ENCODE measurements at regions not wholly inside any gene's neighbourhood (a gene's known extent, or its start where the extent isn't known, plus 50 kb on each side); places are given as distances from the start of the nearest gene placed in this dataset.
A peak's percentile ranks its signal among the peaks of the same experiment; 100 is the strongest.

DNA sequence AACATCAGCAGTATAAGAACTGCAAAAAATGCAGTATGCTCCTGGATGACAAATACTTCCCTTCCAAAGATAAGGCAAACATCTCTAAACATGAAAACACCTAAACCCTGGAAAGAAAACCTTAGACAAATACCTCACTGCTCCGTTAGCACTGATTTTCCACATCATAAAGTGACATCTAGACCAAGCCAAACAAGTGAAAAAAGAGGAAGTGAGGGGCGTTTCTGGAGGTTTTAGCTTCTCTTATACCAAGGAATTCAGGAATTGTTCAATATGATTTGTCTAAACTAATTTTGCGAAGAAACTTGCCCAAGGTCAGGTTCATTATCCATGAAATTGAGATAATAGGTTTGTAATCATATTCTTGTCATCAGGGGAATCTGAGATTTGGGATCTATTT is 279.7 kb downstream of the ADRA2A start:
- no peak for DNase-seq

DNA sequence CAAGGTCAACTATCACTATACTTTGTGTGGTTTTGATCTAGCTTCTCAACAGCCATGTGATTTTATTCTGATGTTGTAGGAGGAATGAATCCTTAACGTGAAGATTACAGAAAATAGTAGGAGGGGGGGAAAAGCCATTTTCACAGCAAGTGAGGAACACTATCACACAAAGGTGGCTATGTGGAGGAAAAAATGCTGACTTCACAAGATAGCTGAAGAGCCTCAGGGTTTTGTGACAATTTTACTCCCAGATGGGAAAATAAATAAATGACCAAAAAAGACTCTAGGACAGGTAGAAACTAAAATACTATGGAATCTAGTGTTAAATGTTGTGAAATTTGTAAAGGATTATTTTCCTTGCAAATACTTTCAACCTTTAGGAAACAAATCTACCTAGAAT is 281.0 kb downstream of the ADRA2A start:
- no peak for DNase-seq

DNA sequence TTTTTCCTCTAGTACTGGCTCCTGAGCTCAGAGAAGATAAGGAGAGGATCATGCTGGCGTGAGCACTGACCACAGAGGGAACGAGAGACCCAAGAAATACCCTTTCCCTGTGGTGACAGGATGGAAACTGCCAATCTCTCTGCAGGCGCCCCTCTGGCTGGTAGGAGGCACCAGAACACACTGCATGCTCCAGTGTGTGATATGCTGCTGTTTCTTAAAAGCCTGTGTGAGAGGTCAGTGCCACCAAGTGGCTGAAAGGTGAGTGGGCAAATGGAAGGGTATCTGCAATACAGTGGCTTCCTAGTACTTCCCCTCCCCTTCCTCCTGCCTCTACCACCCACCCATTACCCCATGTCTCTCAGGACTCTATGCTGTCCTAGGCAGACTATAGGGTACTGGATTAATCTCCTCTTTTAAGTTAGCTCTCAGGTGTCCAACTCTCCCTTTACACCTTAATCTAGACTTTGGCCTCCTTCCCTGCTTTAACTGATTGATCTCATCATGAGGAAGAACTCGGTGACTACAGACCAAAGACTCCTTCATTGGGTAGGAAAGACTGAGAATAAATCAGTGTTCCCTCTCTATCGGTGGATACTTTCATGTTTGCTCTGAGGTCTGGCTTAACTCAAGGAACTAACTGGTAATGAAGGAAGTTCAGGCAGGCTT is 283.6 kb downstream of the ADRA2A start:
- DNase-seq = peak; percentile 28

DNA sequence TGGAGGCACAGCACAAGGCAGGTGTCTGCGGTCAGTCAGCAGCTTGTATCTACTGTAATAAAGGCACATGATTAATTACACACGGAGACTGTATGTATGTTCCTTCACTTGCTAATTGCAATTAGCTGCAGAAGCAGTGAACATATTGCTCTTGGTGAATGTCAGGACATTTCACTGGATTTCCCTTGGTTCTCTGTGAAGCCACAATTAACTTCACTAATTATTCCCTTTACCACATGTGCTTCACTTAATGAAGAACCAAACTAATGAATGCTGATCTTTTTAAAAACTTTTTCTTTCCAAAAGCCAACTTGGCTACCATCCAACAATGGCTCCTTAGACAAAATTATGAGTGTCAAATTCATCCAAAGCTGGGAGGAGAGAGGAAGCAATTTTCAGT is 290.7 kb downstream of the ADRA2A start:
- no peak for DNase-seq

DNA sequence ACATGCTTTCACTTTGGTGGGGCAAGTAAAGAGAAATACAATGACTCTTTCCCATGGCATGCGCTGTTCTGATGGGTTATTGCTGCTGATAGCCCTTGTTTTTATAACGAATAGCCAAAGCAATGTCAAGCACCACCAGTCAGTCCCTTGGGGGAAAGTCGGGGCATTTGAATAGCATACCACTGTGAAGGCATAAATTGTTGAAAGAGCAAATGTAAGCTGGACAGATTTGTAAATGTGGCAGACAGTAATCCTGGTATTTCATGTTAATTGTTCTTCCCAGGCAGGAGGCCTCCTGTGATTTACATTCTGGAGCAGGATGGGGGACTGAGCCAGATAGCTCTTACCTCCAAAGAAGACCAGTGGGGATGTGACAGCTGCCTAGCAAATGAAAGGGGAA is 293.3 kb downstream of the ADRA2A start:
- DNase-seq = no peak

DNA sequence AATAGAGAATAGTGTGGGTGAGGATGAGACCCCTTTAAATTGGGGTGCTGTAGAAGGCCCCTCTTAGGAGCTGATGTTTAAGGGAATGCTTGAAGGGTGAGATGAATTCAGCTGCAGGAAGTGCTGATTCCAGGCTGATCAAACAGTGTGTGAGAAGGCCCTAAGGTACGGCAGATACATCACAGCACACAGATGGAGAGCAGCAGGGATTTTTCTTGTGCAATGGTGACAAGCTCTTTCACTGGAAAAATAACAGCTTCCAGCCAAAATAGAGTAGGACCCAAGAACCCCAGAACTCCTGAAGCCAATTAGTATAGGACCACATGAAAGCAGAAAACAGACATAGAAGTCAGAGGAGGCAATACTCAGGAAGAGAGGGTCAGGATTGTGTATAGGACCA is 296.9 kb downstream of the ADRA2A start:
- no peak for DNase-seq

DNA sequence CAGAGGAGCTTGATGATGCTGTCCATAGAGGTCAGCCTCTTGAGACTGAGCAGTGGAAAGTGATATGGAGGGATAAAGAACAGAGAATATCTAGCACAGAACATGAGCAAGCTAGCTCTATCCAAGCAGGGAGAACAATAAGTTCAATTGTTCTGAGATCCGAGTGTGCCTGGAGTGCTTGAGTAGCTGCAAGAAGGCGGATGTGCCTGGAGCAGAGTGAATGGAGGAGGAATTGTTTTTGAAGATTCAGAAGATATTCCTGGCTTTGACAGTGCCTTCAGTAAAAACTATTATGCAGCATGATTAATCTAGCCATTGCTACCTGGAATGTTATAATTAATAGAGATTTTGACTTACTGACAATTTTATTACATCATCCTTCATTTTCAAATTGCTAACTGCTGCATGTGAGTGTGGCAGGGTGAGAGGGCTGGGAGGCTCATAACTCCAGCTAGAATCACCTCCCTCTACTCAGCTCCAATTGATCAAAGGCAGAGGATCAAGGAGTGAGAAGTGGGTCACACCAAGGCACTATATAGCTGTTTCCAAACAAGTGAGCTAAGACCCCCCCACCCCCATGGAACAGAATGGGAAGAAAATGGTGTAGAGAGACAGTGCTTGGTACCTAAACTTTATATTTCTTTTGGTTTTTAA is 302.8 kb downstream of the ADRA2A start:
- no peak for DNase-seq

DNA sequence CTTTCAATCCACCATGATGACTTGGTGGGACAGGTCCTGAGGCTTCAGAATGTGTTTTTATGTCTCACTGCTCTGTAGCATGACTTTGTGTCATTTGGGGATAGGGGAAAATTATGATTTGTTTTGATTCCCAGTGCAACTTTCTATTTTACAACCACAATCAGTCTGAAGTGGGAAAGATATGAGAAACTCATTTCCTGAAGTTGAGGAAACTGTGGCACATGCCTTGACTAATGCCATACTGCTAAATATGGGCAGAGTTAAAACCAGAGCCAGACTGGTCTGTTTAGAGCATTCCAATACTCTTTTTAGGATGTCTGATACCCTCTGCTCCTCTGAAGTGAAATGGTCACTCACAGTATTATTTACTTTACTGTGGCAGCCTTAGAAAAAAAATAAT is 307.7 kb downstream of the ADRA2A start:
- DNase-seq = no peak

DNA sequence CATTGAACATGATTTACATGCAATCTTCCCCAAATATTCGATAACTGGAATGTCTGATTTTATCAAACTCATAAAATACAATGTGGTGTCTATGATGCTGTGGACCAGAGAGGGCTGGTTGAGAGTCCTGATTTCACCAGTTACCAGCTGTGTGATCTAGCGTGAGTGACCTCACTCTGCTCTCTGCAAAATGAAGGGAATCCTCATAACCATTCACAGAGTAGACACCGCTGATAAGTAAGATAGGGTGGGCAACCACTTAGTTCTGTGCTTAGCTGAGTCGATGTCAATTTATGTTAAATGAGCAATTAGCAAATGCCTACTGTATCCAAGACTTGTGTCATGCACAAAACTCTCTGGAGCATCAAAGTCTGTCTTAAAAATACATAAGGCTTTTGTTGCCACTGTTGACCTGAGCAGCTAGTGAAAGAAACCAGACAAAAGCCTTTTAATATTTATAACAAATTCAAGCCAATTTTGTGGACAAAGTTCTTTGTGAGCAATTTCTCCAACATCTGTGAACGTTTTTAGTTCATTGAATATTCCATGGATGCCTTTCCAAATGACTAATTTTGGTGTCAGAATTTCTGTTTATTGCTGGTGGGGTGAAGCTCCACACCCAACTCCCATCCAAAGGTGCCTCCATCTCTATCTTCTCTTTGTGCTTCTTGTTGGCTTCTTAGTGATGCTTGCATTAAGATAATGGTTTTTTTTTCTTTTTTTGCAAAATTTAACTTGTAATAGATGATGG is 314.2 kb downstream of the ADRA2A start:
- DNase-seq = no peak

DNA sequence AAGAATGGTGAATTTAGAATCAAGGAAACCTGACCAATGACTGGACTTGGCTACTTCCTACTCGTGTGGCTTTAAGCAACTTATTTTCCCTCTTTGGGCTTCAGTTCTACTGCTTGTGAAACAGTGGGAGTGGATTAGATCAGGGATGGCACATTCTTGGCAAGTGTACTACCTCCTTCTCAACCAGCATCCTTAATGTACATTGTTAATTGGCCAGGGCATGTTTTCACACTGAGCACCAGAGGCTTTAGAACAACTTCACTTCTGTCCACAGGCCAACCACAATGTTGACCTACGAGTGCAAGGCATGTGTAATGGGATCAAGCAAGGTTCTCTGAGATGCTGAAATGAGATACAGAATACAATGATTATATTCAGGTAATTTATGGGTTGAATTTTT is 315.3 kb downstream of the ADRA2A start:
- DNase-seq = no peak

DNA sequence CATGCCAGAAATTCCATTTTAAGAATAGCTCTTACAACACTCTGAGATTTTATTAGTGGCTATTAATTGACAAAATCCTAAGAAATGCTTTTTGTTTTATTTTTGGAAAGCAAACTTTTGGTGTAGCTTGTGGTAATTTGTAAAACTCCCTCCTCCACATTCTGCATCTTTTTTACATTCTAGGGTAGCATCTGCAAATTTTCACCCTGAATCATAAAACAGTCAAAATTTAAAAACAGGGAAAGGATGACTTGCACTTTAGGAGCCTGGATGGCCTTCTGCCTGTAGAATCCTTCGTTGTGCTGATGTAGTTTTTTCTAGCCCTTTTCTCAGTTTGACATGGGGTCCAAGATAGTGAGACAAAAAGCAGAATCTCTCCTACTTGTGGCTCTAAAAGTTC is 316.1 kb downstream of the ADRA2A start:
- DNase-seq = no peak

DNA sequence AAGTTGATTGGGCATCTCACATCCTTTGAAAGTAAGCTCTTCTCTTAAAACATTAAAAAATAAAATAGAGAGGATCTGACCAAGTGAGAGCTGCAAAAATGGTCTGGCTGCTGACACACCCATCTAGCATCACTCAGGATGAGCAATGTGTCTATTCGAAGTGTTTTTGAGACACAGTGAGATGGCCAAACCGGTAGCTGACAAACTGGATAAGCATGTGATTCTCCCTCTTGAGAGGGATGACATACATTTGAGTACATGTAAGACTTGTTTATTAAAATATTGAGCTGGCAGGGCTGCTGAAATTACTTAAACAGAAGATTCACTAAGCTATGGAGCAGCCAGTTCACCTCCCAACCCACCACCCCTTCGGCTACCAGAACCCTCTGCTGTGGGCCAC is 333.9 kb downstream of the ADRA2A start:
- no peak for DNase-seq

DNA sequence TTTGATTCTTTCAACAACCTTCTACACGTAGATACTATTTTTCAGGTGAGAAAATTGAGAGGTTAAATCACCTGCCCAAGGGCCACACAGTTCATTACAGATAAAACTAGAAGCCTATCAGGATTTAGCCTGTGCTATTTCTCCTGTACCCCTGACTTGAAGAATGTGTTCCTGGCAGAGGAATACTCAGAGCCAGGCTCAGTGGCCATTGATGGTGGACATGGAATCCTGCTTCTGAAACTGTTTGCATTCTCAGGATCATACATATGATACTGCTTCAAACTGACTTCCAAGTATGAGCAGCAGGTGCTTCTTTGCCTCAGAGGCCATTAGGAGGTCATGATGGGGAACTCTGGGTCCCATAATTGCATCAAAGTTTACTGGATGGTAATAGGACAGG is 348.6 kb downstream of the ADRA2A start:
- DNase-seq = no peak

DNA sequence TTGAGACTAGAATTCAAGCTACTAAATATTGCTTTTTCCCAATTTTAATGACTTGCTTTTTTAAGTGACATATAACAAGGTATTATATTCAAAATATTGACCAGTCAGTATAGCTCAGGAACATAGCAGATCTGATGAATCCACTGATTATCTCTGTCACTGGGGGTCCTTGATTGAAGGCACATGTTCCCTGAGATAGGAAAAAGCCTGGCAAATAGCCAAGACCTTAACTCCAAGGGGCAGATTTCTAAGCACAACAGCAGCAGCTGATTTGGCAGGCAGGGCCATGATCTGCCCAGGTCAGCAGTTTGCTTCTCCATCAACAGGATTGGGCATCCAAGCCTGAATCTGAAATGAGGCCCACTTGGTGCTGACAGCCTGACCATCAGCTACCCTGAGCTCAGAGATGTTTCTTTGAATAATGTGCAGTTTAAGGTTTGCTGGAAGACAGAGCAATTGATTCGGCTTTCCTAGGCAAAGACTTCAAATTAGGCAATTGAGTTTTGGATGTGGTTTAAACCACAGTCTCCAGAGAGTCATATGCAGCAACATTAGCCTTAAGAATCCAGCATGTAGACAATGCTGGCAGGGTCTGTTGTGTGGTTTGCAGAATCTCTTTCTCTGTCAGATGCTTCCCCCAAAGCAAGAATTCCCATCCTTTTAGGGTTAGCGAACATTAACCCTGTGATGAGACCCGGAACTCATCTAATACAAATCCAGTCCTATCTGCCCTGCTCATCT is 352.6 kb downstream of the ADRA2A start:
- no peak for DNase-seq

DNA sequence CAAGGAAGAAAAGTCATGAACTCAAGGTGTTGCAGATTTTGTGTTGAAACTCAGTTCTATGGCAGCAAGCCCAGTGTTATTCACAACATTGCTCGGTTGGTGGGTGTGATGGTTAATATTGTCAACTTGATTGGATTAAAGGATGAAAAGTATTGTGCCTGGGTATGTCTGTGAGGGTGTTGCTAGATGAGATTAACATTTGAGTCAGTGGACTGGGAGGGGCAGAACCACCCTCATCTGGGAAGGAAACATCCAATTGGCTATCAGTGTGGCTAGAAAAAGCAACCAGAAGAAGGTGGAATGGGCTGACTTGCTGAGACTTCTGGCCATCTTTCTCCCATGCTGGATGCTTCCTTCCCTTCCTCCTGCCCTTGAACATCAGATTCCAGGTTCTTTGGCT is 353.2 kb downstream of the ADRA2A start:
- no peak for DNase-seq

DNA sequence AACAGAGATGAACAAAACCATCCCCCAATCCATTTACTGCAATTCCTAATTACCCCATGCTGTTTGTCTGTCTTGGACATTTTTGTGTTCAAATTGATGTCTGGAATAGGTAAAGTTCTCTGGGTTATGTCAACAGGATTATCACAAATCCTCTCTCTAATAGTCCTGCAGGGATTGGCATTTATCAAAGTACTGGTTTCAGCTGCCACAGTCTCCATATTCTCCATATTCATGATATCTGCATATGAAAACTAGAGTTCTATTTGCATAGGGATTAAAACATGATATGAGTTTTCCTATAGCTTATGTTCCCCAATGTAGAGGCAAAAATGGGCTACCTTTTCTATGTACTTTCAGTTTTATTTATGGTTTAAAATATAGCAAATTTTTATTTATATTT is 355.8 kb downstream of the ADRA2A start:
- DNase-seq = no peak

DNA sequence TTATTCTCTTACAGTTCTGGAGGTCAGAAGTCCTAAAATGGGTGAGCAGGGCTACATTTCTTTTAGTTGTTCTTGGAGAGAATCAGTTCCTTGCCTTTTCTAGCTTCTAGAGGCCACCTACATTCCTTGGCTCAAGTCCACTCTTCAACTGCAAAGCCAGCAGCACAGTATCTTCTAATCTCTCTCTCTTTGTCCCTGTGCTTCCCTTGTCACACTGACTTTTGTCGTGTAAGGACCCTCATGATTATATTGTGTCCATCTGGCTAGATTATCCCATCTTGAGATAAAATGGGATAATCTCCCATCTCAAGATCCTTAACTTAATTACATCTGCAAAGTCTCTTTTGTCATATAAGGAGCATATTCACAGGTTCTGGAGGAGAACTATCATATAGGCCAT is 359.0 kb downstream of the ADRA2A start:
- no peak for DNase-seq

DNA sequence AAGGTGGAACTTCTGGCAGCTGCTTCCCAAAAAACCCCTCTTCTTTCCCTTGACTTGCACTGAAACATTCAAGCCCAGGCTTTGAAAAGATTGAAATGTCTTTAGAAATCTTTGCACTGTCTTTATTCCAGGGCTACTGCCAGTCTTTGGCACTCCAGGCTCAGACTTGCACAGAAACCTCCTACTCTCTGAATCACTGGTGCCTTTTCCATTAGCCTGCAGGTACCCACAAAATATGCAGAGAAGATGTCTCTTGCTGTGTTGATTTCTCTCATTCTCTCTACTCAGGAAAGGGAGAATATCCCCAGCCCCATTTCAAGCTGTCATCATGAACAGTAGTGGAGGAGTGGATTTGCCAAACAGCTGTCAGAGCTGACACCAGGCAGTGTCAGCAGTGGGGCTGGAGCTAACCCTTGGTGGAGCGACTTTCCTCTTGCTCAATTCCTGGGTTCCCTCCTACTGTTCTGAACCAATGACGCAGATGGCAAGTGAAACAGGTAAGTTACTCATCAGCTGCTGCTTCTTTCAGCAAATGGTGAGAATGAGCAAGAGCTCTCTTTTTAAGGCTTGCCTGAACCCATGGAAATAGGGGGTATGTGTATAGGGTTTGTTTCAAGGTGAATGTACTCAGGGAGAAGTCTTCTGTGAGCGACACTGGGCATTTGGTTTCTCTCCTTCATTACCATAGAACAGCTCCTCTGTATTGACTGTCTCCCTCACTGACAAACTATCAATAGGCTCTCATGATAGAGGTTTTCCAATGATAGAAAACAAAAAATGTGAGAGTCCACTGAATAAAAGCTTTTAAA is 362.4 kb downstream of the ADRA2A start:
- no peak for DNase-seq

DNA sequence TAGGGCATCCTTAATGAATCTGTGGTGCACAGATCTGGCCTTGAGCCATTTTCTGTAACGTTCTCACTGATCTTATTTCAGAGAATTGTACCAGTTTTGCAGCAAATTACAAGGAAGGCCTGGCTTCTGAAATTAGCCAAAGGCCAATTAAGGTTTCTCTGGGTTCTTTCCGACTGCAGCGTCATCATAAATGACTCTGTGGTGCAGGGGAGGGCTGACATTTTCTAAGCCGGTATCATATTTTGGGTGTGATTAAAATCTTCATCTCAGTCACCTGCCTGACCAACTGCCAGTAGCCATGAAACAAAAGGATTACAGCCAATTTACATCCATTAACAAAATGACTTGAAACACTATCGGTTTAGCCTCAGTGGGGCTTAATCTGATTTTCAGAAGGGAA is 363.7 kb downstream of the ADRA2A start:
- DNase-seq = no peak

DNA sequence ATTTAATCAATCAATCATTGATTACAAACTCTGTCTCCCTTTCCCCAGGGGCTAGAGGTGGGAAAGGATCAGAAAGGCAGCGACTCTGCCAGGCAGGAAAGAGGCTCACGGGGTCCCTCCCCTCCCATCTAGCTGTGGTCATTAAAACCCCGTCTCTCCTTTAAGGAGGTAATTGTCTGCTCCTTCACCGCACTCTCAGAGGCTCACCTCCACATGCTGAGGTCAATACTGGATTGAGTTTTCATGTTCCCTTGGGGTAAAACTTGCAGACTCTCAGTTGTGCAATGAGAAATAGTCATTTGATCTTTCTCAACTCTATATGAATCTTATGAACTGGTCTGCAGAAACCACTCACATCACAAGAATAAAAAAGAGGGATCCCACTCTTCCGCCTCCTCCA is 368.8 kb downstream of the ADRA2A start:
- no peak for DNase-seq

DNA sequence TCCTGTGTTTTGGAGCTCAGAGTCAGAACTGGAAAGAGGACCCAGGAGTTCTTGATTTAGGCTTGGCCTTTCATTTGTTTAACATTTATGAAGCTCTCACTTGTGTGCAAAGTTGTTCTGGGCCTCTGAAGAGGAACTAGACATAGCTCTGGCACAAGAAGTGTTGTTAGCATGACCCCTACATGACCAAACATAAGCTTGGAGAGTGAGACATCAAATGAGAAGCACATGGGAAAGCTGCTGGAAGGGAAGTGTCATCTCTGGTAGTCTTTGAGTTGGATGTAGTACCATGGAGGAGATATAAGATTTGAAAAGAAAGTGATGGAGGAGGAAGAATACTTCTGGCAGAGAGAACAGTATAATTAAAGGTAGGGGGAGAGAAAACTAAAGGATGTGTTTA is 370.1 kb downstream of the ADRA2A start:
- DNase-seq = no peak

DNA sequence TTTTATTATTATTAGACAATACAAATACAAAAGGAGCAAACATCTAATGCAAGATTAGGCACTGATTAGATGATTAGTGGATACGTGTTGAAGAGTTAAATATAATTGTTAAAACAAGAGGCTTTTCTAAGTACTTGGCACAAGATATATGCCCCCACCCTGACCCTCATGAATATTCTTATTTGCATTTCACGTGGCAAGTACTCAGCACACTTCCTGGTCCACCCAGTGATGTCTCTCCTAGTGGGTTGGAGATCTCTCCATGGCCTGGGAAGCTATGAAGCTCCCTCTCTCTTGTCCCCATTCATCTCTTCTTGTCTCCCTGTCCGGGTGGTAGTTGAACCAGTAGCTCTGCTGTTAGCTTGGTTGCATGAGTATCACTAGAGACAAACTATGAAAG is 375.3 kb downstream of the ADRA2A start:
- no peak for DNase-seq

All from femur (tissue), 1 donor.